ENCODE measurements at regions not wholly inside any gene's neighbourhood (a gene's known extent, or its start where the extent isn't known, plus 50 kb on each side); places are given as distances from the start of the nearest gene placed in this dataset.

GRCh38 chr11:95519912-95520311, 269.7 kb downstream of the FAM76B start:
- TF ChIP-seq POLR2A (IDR thresholded peaks at IDR 0.05; ENCODE audit: low read depth, low read length) = no peak
- TF ChIP-seq, protein P1, sequence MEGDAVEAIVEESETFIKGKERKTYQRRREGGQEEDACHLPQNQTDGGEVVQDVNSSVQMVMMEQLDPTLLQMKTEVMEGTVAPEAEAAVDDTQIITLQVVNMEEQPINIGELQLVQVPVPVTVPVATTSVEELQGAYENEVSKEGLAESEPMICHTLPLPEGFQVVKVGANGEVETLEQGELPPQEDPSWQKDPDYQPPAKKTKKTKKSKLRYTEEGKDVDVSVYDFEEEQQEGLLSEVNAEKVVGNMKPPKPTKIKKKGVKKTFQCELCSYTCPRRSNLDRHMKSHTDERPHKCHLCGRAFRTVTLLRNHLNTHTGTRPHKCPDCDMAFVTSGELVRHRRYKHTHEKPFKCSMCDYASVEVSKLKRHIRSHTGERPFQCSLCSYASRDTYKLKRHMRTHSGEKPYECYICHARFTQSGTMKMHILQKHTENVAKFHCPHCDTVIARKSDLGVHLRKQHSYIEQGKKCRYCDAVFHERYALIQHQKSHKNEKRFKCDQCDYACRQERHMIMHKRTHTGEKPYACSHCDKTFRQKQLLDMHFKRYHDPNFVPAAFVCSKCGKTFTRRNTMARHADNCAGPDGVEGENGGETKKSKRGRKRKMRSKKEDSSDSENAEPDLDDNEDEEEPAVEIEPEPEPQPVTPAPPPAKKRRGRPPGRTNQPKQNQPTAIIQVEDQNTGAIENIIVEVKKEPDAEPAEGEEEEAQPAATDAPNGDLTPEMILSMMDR (conservative IDR thresholded peaks at IDR 0.05; ENCODE audit: low read depth, low read length) = no peak
- TF ChIP-seq MAFK (IDR thresholded peaks at IDR 0.05; ENCODE audit: low read depth, low read length) = no peak
- no peak for TF ChIP-seq RAD21 (IDR thresholded peaks at IDR 0.05; ENCODE audit: low read length)
- TF ChIP-seq CHD1 (IDR thresholded peaks at IDR 0.05; ENCODE audit: low read depth, low read length) = no peak
- TF ChIP-seq MAZ (IDR thresholded peaks at IDR 0.05; ENCODE audit: borderline replicate concordance, low read depth, low read length) = no peak
- no peak for TF ChIP-seq BHLHE40 (IDR thresholded peaks at IDR 0.05; ENCODE audit: low read depth, low read length)
- TF ChIP-seq USF2 (IDR thresholded peaks at IDR 0.05; ENCODE audit: low read depth, low read length) = no peak
- no peak for TF ChIP-seq CEBPB (IDR thresholded peaks at IDR 0.05; ENCODE audit: low read depth, low read length)
- no peak for TF ChIP-seq MXI1 (IDR thresholded peaks at IDR 0.05; ENCODE audit: borderline replicate concordance, low read depth, low read length)

Data from IMR-90 (cell line).